WERI-Rb-1 (cell line): ENCODE measurements at regions not wholly inside any gene's neighbourhood (a gene's known extent, or its start where the extent isn't known, plus 50 kb on each side); places are given as distances from the start of the nearest gene placed in this dataset.
A peak's percentile ranks its signal among the peaks of the same experiment; 100 is the strongest.

Source experiments
- DNase-seq: peaks from one replicate; pipeline ENCODE4 v3.0.0-alpha.2; 2020
- H3K27ac ChIP-seq: fragments of 250-450 bp; sonication (Bioruptor Pico); 2 replicates; pipeline ENCODE4 v1.5.1; 2020; ENCODE audit warnings: mild to moderate bottlenecking, moderate library complexity
- H3K27me3 ChIP-seq: fragments of 250-450 bp; sonication (Bioruptor Pico); 2 replicates; pipeline ENCODE4 v1.5.1; 2021; ENCODE audit warnings: mild to moderate bottlenecking, low read depth, moderate library complexity; ENCODE audit not compliant: insufficient read depth, severe bottlenecking
- H3K36me3 ChIP-seq: fragments of 250-450 bp; sonication (Bioruptor Pico); 2 replicates; pipeline ENCODE4 v1.5.1; 2020; ENCODE audit warnings: mild to moderate bottlenecking, moderate library complexity
- H3K4me3 ChIP-seq: 2 replicates; pipeline ENCODE4 v1.5.1; 2011; ENCODE audit warnings: low read depth, mild to moderate bottlenecking, control low read depth, low read length
- H3K9me3 ChIP-seq: fragments of 250-450 bp; sonication (Bioruptor Pico); 2 replicates; pipeline ENCODE4 v1.5.1; 2021; ENCODE audit warnings: mild to moderate bottlenecking, moderate library complexity; ENCODE audit not compliant: severe bottlenecking
- CTCF ChIP-seq: IDR thresholded peaks from 2 replicates; pipeline ENCODE4 v1.5.1; 2011; ENCODE audit warnings: low read depth, mild to moderate bottlenecking, control low read depth, inconsistent platforms, low read length

- Histone ChIP-seq H3K27me3 (no peaks in the 10 kb centered on the region), H3K4me3 (no peak overlapping the region), H3K36me3 (no peaks in the 10 kb centered on the region), H3K9me3 (no peaks in the 10 kb centered on the region), H3K27ac (peak overlapping the region; percentile 46)
- peak; percentile 87 for DNase-seq
- no peak for TF ChIP-seq CTCF
These were observed 183.9 kb downstream of the CTTN start for GRCh38 chr11:70581991-70582885.

- H3K9me3 ChIP-seq: no peaks in the 10 kb centered on the region
- no peaks in the 10 kb centered on the region for H3K27me3 ChIP-seq
- no peaks in the 10 kb centered on the region for H3K36me3 ChIP-seq
- no peak for TF ChIP-seq CTCF
- no peak overlapping the region for H3K4me3 ChIP-seq
- peak overlapping the region; percentile 46 for H3K27ac ChIP-seq
- no peak for DNase-seq
These were observed 184.7 kb downstream of the CTTN start for GRCh38 chr11:70582886-70583641.

GRCh38 chr11:70583781-70584218, 185.5 kb downstream of the CTTN start:
- H3K4me3 ChIP-seq: no peak overlapping the region
- no peak for TF ChIP-seq CTCF

GRCh38 chr11:70584498-70585235, 186.3 kb downstream of the CTTN start:
- H3K27ac ChIP-seq: no peak overlapping the region
- H3K9me3 ChIP-seq: peaks cover 5% of the 10 kb centered on the region
- no peaks in the 10 kb centered on the region for H3K27me3 ChIP-seq
- no peak overlapping the region for H3K4me3 ChIP-seq
- no peaks in the 10 kb centered on the region for H3K36me3 ChIP-seq
- no peak for TF ChIP-seq CTCF
- no peak for DNase-seq

More at GRCh38 chr11:70583781-70584218, 185.5 kb downstream of the CTTN start:
- Histone ChIP-seq H3K27ac (no peak overlapping the region), H3K27me3 (no peaks in the 10 kb centered on the region), H3K36me3 (no peaks in the 10 kb centered on the region), H3K9me3 (no peaks in the 10 kb centered on the region)
- DNase-seq: no peak

- Histone ChIP-seq H3K4me3 (no peak overlapping the region), H3K27me3 (no peaks in the 10 kb centered on the region)
- no peak for TF ChIP-seq CTCF
These were observed 186.9 kb downstream of the CTTN start for GRCh38 chr11:70585236-70585545.

More at GRCh38 chr11:70585236-70585545, 186.9 kb downstream of the CTTN start:
- H3K9me3 ChIP-seq: peaks cover 7% of the 10 kb centered on the region
- no peaks in the 10 kb centered on the region for H3K36me3 ChIP-seq
- no peak for DNase-seq
- H3K27ac ChIP-seq: no peak overlapping the region
